ENCODE measurements at regions not wholly inside any gene's neighbourhood (a gene's known extent, or its start where the extent isn't known, plus 50 kb on each side); places are given as distances from the start of the nearest gene placed in this dataset.

DNA sequence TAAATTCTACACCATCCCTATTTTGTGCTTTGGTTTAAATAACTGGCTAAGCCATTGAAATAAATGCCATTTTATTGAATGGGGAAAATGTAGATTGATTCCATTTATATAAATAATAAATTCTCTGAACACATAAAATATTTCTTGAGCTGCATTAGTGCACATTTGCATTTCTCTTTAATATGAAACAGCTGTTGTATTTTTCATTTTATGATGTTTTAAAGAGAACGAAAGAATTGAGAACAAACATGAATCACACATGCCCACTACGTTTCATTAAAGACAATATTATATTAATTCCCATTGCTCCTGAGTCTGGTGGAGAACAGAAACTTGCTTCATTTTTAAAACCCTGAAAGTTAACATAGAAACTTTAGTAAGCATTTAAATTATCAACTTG is 235.7 kb upstream of the CFAP20DC start:
- no peak for TF ChIP-seq POLR2A (IDR thresholded peaks at IDR 0.05; ENCODE audit: low read depth)
- TF ChIP-seq, protein P1, sequence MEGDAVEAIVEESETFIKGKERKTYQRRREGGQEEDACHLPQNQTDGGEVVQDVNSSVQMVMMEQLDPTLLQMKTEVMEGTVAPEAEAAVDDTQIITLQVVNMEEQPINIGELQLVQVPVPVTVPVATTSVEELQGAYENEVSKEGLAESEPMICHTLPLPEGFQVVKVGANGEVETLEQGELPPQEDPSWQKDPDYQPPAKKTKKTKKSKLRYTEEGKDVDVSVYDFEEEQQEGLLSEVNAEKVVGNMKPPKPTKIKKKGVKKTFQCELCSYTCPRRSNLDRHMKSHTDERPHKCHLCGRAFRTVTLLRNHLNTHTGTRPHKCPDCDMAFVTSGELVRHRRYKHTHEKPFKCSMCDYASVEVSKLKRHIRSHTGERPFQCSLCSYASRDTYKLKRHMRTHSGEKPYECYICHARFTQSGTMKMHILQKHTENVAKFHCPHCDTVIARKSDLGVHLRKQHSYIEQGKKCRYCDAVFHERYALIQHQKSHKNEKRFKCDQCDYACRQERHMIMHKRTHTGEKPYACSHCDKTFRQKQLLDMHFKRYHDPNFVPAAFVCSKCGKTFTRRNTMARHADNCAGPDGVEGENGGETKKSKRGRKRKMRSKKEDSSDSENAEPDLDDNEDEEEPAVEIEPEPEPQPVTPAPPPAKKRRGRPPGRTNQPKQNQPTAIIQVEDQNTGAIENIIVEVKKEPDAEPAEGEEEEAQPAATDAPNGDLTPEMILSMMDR (IDR thresholded peaks at IDR 0.05), result no peak
